Sigmoid colon (tissue), 6 donors: ENCODE measurements at regions not wholly inside any gene's neighbourhood (a gene's known extent, or its start where the extent isn't known, plus 50 kb on each side); places are given as distances from the start of the nearest gene placed in this dataset.

Source experiments
- DNase-seq: peaks from one replicate; pipeline ENCODE4 v3.0.0-alpha.2; 2019
- H3K27ac ChIP-seq, 4 donors: fragments of 200-600 bp; sonication (generic); one replicate each; pipeline ENCODE4 v1.5.1; 2016 to 2019; ENCODE audit warnings: mild to moderate bottlenecking in 1 of 4
- H3K27me3 ChIP-seq, 3 donors: fragments of 200-600 bp; sonication (generic); one replicate each; pipeline ENCODE4 v1.5.1; 2019; ENCODE audit warnings: mild to moderate bottlenecking in 1 of 3
- H3K36me3 ChIP-seq, 4 donors: fragments of 200-600 bp; sonication (generic); one replicate each; pipeline ENCODE4 v1.5.1; 2016 to 2019
- H3K4me1 ChIP-seq, 4 donors: fragments of 200-600 bp; sonication (generic); one replicate each; pipeline ENCODE4 v1.5.1; 2017 to 2019
- H3K4me3 ChIP-seq, 4 donors: fragments of 200-600 bp; sonication (generic); one replicate each; pipeline ENCODE4 v1.5.1; 2017 to 2019; ENCODE audit warnings: mild to moderate bottlenecking in 2 of 4, moderate library complexity in 1 of 4
- H3K9me3 ChIP-seq, 4 donors: fragments of 200-600 bp in 3 of 4; sonication (generic) in 3 of 4; one replicate each; pipeline versions ENCODE4 v1.5.1 to v1.6.1; 2013 to 2019
- CTCF ChIP-seq, 4 experiments: fragments of 450-650 bp in 3 of 4; fragments of 200-600 bp in 1 of 4; IDR thresholded peaks; one replicate each; pipeline ENCODE4 v1.5.1; 2016 to 2019; ENCODE audit warnings: antibody characterized with exemption in 4 of 4, mild to moderate bottlenecking in 3 of 4, moderate library complexity in 2 of 4
- EP300 ChIP-seq, 4 donors: sonication (generic); formaldehyde crosslinking; IDR thresholded peaks; one replicate each; pipeline ENCODE4 v1.6.1; 2017; ENCODE audit warnings: antibody characterized with exemption in 4 of 4
- POLR2A ChIP-seq, 2 donors: fragments of 450-650 bp; IDR thresholded peaks; one replicate each; pipeline ENCODE4 v1.6.1; 2016; ENCODE audit warnings: antibody characterized with exemption in 2 of 2, mild to moderate bottlenecking in 2 of 2, moderate library complexity in 2 of 2
- POLR2AphosphoS5 ChIP-seq, 4 donors: sonication (generic); formaldehyde crosslinking; IDR thresholded peaks; one replicate each; pipeline ENCODE4 v1.6.1; 2017; ENCODE audit warnings: antibody characterized with exemption in 4 of 4
- WGBS, 2 donors: extraction: QIAGEN DNeasy Blood & Tissue Kit; methylation state at CpG; one replicate each; pipeline ENCODE4 v1.1.7; 2013; 5-methylcytosine and 5-hydroxymethylcytosine counted together
- intact Hi-C: fragments of 100-400 bp; cut with DNase I; formaldehyde crosslinking; loops from one replicate; pipeline ENCODE4 v1.15.1; 2023
- donor health status: healthy with polysubstance abuse.
- donor health status: healthy.

- TF ChIP-seq CTCF (IDR thresholded peaks at IDR 0.05) (no peak), POLR2A (IDR thresholded peaks at IDR 0.05) (no peak), POLR2AphosphoS5 (IDR thresholded peaks at IDR 0.05) (no peak), EP300 (IDR thresholded peaks at IDR 0.05) (no peak)
- intact Hi-C loops, result loop anchor here (10.0 kb wide), 1 partner anchor 700 kb away; no protein-coding TSS in a partner anchor
- WGBS, 2 donors, result 91 to 95% methylated on average over 3 of the region's 3 CpGs
These were observed 633.8 kb upstream of the IGFBP3 start for GRCh38 chr7:46554688-46555422.

GRCh38 chr7:46551603-46552002 is 630.5 kb upstream of the IGFBP3 start:
- H3K4me1 ChIP-seq, result peaks cover 0 to 12% (median 3%) of the 10 kb centered on the region in 4 donors
- intact Hi-C loops, result loop anchor here (10.0 kb wide), 1 partner anchor 703 kb away; no protein-coding TSS in a partner anchor
- no peak for DNase-seq
- H3K9me3 ChIP-seq, result no peaks in the 10 kb centered on the region
- WGBS, 2 donors, result 75 to 80% methylated on average over 1 of the region's 1 CpG
- H3K27ac ChIP-seq, result no peak overlapping the region
- H3K27me3 ChIP-seq, result no peaks in the 10 kb centered on the region
- no peaks in the 10 kb centered on the region for H3K36me3 ChIP-seq
- TF ChIP-seq CTCF (IDR thresholded peaks at IDR 0.05), result no peak
- TF ChIP-seq POLR2AphosphoS5 (IDR thresholded peaks at IDR 0.05), result no peak
- no peak for TF ChIP-seq EP300 (IDR thresholded peaks at IDR 0.05)
- TF ChIP-seq POLR2A (IDR thresholded peaks at IDR 0.05), result no peak
- H3K4me3 ChIP-seq, result no peak overlapping the region

More at GRCh38 chr7:46554688-46555422, 633.8 kb upstream of the IGFBP3 start:
- Histone ChIP-seq H3K9me3 (no peaks in the 10 kb centered on the region), H3K36me3 (no peaks in the 10 kb centered on the region), H3K4me3 (no peak overlapping the region), H3K4me1 (peaks cover 0 to 38% (median 35%) of the 10 kb centered on the region in 4 donors), H3K27ac (no peak overlapping the region), H3K27me3 (no peaks in the 10 kb centered on the region)
- no peak for DNase-seq

- WGBS, 2 donors, result 92 to 93% methylated on average over 5 of the region's 5 CpGs
- H3K9me3 ChIP-seq, result no peaks in the 10 kb centered on the region
- intact Hi-C loops, result loop anchor here (10.0 kb wide), 1 partner anchor 704 kb away; no protein-coding TSS in a partner anchor
- H3K36me3 ChIP-seq, result no peaks in the 10 kb centered on the region
- H3K4me1 ChIP-seq, result peaks cover 0 to 7% (median 0%) of the 10 kb centered on the region in 4 donors
- no peaks in the 10 kb centered on the region for H3K27me3 ChIP-seq
- DNase-seq, result no peak
- H3K27ac ChIP-seq, result no peak overlapping the region
- TF ChIP-seq EP300 (IDR thresholded peaks at IDR 0.05) (no peak), CTCF (IDR thresholded peaks at IDR 0.05) (no peak), POLR2A (IDR thresholded peaks at IDR 0.05) (no peak)
- no peak overlapping the region for H3K4me3 ChIP-seq
These were observed 629.8 kb upstream of the IGFBP3 start for GRCh38 chr7:46550864-46551263.

GRCh38 chr7:46549892-46550639 is 629.0 kb upstream of the IGFBP3 start:
- TF ChIP-seq POLR2AphosphoS5 (IDR thresholded peaks at IDR 0.05), result no peak
- no peak for TF ChIP-seq CTCF (IDR thresholded peaks at IDR 0.05)
- no peak for TF ChIP-seq POLR2A (IDR thresholded peaks at IDR 0.05)
- TF ChIP-seq EP300 (IDR thresholded peaks at IDR 0.05), result no peak
- H3K27ac ChIP-seq, result no peak overlapping the region
- H3K4me1 ChIP-seq, result peaks cover 0 to 7% (median 0%) of the 10 kb centered on the region in 4 donors
- H3K27me3 ChIP-seq, result no peaks in the 10 kb centered on the region
- DNase-seq, result no peak
- no peak overlapping the region for H3K4me3 ChIP-seq
- H3K36me3 ChIP-seq, result no peaks in the 10 kb centered on the region
- 62 to 79% methylated on average over 3 of the region's 3 CpGs for WGBS, 2 donors
- intact Hi-C loops, result loop anchor here (10.0 kb wide), 1 partner anchor 705 kb away; no protein-coding TSS in a partner anchor
- H3K9me3 ChIP-seq, result no peaks in the 10 kb centered on the region
